ENCODE measurements at regions not wholly inside any gene's neighbourhood (a gene's known extent, or its start where the extent isn't known, plus 50 kb on each side); places are given as distances from the start of the nearest gene placed in this dataset.

DNA sequence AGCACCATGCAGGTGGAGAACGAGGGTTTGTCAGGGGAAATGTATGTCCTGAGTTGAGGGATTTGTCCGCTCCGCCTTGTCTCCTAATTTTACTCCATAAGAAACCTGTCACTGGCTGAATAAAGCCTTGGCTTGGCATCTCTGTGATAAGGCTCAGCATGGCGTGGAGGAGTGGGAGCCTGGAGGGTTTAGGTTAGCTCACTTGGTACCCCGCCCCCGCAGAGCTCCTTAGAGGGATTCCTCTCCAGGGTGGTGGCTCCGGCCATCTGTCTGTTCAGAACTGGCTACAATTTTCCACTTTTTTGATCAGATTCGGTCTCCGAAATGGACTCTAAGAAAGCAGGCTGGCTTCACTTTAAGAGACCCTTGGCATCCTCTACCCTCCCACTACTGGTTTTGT is 192.2 kb upstream of the SYNDIG1 start:
- Histone ChIP-seq H3K4me2 (no peak overlapping the region), H3K4me1 (no peaks in the 10 kb centered on the region), H3K9me3 (no peaks in the 10 kb centered on the region), H3K27ac (no peak overlapping the region), H3K4me3 (no peak overlapping the region)
- DNase-seq (ENCODE audit: low read depth in 1 of 2, low spot score in 1 of 2) (no peak), FAIRE-seq (no peak), ATAC-seq (no peak)
- TF ChIP-seq EHF (CRISPR knock-in tag; IDR thresholded peaks at IDR 0.05) (no peak), ZSCAN20 (CRISPR knock-in tag; IDR thresholded peaks at IDR 0.05) (no peak), POLR2AphosphoS2 (conservative IDR thresholded peaks at IDR 0.05; ENCODE audit: low read length) (no peak), FOSB (CRISPR knock-in tag; IDR thresholded peaks at IDR 0.05) (no peak), SMC3 (IDR thresholded peaks at IDR 0.05) (no peak), CHD2 (IDR thresholded peaks at IDR 0.05; ENCODE audit: low read length, partially characterized antibody) (no peak), RCOR1 (IDR thresholded peaks at IDR 0.05; ENCODE audit: low read depth, low read length) (no peak)
- TF ChIP-seq, protein P1, sequence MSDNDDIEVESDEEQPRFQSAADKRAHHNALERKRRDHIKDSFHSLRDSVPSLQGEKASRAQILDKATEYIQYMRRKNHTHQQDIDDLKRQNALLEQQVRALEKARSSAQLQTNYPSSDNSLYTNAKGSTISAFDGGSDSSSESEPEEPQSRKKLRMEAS (IDR thresholded peaks at IDR 0.05), result no peak
- TF ChIP-seq, protein P2, sequence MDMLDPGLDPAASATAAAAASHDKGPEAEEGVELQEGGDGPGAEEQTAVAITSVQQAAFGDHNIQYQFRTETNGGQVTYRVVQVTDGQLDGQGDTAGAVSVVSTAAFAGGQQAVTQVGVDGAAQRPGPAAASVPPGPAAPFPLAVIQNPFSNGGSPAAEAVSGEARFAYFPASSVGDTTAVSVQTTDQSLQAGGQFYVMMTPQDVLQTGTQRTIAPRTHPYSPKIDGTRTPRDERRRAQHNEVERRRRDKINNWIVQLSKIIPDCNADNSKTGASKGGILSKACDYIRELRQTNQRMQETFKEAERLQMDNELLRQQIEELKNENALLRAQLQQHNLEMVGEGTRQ (IDR thresholded peaks at IDR 0.05), result no peak
- 25% methylated on average over 9 of the region's 9 CpGs for WGBS (ENCODE audit: missing lambda C conversion rate)
- ChIA-PET POLR2A (no interaction called here), CTCF (interaction anchor here (0.6 kb wide), 1 partner anchor 18 kb away, joined by 3 read pairs; no protein-coding TSS in a partner anchor)

DNA sequence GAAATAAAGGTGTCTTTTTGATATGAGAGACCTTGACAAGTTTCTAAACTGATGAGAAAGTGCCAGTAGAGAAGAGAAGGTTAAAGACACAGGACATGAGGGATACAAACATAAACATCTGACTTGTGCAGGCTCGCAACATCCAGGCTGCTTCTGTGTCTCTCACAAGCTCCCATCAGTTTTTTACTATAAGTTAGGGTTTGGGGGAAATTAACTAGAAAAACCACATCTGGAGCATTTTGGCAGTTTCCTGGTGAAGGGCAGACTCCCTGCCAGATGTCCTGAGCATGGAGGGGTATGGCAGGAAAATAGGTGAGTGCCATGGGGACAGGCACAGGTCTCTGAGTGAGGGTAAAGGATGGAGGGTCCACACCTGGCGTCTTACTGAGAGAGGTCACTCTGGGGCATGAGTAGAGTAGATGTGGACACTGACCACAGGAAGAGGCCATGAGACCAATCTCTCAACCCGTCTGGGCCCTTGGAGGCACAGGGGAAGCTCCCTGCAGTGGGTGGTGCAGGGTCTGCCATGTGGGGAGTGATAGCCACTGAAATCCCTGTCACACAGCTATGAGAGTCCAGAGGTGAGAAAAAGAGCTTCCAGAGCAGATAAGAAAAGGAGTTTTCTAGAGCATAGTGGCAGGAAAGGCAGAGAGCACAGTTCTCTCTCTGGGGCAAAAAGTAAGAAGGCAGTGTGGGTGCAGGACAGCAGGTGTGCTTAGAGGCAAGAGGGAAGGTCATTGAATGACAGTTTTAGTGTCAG is 193.3 kb upstream of the SYNDIG1 start:
- Histone ChIP-seq H3K4me3 (no peak overlapping the region), H3K27ac (no peak overlapping the region), H3K9me3 (no peaks in the 10 kb centered on the region), H3K4me2 (no peak overlapping the region), H3K4me1 (no peaks in the 10 kb centered on the region)
- TF ChIP-seq, protein P3, sequence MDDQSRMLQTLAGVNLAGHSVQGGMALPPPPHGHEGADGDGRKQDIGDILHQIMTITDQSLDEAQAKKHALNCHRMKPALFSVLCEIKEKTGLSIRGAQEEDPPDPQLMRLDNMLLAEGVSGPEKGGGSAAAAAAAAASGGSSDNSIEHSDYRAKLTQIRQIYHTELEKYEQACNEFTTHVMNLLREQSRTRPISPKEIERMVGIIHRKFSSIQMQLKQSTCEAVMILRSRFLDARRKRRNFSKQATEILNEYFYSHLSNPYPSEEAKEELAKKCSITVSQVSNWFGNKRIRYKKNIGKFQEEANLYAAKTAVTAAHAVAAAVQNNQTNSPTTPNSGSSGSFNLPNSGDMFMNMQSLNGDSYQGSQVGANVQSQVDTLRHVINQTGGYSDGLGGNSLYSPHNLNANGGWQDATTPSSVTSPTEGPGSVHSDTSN (IDR thresholded peaks at IDR 0.05), result no peak
- TF ChIP-seq, protein P4, sequence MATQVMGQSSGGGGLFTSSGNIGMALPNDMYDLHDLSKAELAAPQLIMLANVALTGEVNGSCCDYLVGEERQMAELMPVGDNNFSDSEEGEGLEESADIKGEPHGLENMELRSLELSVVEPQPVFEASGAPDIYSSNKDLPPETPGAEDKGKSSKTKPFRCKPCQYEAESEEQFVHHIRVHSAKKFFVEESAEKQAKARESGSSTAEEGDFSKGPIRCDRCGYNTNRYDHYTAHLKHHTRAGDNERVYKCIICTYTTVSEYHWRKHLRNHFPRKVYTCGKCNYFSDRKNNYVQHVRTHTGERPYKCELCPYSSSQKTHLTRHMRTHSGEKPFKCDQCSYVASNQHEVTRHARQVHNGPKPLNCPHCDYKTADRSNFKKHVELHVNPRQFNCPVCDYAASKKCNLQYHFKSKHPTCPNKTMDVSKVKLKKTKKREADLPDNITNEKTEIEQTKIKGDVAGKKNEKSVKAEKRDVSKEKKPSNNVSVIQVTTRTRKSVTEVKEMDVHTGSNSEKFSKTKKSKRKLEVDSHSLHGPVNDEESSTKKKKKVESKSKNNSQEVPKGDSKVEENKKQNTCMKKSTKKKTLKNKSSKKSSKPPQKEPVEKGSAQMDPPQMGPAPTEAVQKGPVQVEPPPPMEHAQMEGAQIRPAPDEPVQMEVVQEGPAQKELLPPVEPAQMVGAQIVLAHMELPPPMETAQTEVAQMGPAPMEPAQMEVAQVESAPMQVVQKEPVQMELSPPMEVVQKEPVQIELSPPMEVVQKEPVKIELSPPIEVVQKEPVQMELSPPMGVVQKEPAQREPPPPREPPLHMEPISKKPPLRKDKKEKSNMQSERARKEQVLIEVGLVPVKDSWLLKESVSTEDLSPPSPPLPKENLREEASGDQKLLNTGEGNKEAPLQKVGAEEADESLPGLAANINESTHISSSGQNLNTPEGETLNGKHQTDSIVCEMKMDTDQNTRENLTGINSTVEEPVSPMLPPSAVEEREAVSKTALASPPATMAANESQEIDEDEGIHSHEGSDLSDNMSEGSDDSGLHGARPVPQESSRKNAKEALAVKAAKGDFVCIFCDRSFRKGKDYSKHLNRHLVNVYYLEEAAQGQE (IDR thresholded peaks at IDR 0.05), result no peak
- TF ChIP-seq, protein P5, sequence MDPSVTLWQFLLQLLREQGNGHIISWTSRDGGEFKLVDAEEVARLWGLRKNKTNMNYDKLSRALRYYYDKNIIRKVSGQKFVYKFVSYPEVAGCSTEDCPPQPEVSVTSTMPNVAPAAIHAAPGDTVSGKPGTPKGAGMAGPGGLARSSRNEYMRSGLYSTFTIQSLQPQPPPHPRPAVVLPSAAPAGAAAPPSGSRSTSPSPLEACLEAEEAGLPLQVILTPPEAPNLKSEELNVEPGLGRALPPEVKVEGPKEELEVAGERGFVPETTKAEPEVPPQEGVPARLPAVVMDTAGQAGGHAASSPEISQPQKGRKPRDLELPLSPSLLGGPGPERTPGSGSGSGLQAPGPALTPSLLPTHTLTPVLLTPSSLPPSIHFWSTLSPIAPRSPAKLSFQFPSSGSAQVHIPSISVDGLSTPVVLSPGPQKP (IDR thresholded peaks at IDR 0.05; ENCODE audit: low read depth, low read length), result no peak
- TF ChIP-seq CHD2 (IDR thresholded peaks at IDR 0.05; ENCODE audit: low read length, partially characterized antibody), result no peak
- TF ChIP-seq NPAS2 (CRISPR knock-in tag; IDR thresholded peaks at IDR 0.05; ENCODE audit: borderline replicate concordance), result no peak
- TF ChIP-seq CHD4 (IDR thresholded peaks at IDR 0.05; ENCODE audit: borderline replicate concordance), result no peak
- no peak for TF ChIP-seq KDM1A (IDR thresholded peaks at IDR 0.05; ENCODE audit: low read depth)
- no peak for TF ChIP-seq HEYL (CRISPR knock-in tag; IDR thresholded peaks at IDR 0.05)
- TF ChIP-seq EHMT2 (IDR thresholded peaks at IDR 0.05; ENCODE audit: low read depth), result no peak
- no peak for TF ChIP-seq HOXB5 (CRISPR knock-in tag; IDR thresholded peaks at IDR 0.05)
- TF ChIP-seq HDAC2 (IDR thresholded peaks at IDR 0.05), result no peak
- no peak for TF ChIP-seq ZSCAN20 (CRISPR knock-in tag; IDR thresholded peaks at IDR 0.05)
- TF ChIP-seq EHF (CRISPR knock-in tag; IDR thresholded peaks at IDR 0.05), result no peak
- ATAC-seq (no peak; a peak in 1 of 6 replicates), FAIRE-seq (no peak), DNase-seq (ENCODE audit: low read depth in 1 of 2, low spot score in 1 of 2) (no peak)
- ChIA-PET CTCF (no interaction called here), POLR2A (no interaction called here)
- WGBS (ENCODE audit: missing lambda C conversion rate), result 5% methylated on average over 3 of the region's 3 CpGs

Measured in A549 (cell line).